Activated B cell treated with CpG ODN at 0.5 μM for 24 hours (primary cell): ENCODE measurements at regions not wholly inside any gene's neighbourhood (a gene's known extent, or its start where the extent isn't known, plus 50 kb on each side); places are given as distances from the start of the nearest gene placed in this dataset.

Source experiments
- ATAC-seq: fragments of 200-7000 bp; cut with Tn5 transposase; one replicate; pipeline ENCODE4 v1.10.0; 2021; ENCODE audit warnings: low read depth, mild to moderate bottlenecking, moderate library complexity
- CTCF ChIA-PET: fragments of 350-600 bp; sonication (Branson Sonifier 250); formaldehyde crosslinking; loops from one replicate; lab custom pipeline; 2021; ENCODE audit warnings: antibody characterized with exemption; lab: Charles Lee
- POLR2A ChIA-PET: fragments of 350-600 bp; sonication (Branson Sonifier 250); formaldehyde crosslinking; loops from one replicate; lab custom pipeline; 2021; ENCODE audit warnings: antibody characterized with exemption; lab: Charles Lee
- DNase-seq: peaks from one replicate; pipeline ENCODE4 v3.0.0; 2022
- H3K27ac Mint-ChIP-seq: one replicate; pipeline ENCODE4 v1.8.0; 2020; ENCODE audit warnings: mixed read lengths
- H3K27me3 Mint-ChIP-seq: one replicate; pipeline ENCODE4 v1.8.0; 2021; ENCODE audit warnings: mixed read lengths
- H3K36me3 Mint-ChIP-seq: one replicate; pipeline ENCODE4 v1.8.0; 2021; ENCODE audit warnings: low read depth, mixed read lengths
- H3K4me1 Mint-ChIP-seq: one replicate; pipeline ENCODE4 v1.8.0; 2021; ENCODE audit warnings: mixed read lengths
- H3K4me3 Mint-ChIP-seq: one replicate; pipeline ENCODE4 v1.8.0; 2020; ENCODE audit warnings: mild to moderate bottlenecking, mixed read lengths
- H3K9me3 Mint-ChIP-seq: one replicate; pipeline ENCODE4 v1.8.0; 2020; ENCODE audit warnings: mixed read lengths
- intact Hi-C: fragments of 100-400 bp; cut with micrococcal nuclease; formaldehyde crosslinking; loops from one replicate; pipeline ENCODE4 v1.15.1; 2024
- TF ChIP-seq, protein P1 (sequence below): fragments of 200-600 bp; IDR thresholded peaks from one replicate; pipeline ENCODE4 v1.8.0; 2022; ENCODE audit warnings: antibody characterized with exemption, mild to moderate bottlenecking

GRCh38 chr16:50444526-50444925 is 75.7 kb upstream of the BRD7 start:
- Mint-ChIP-seq H3K4me3 (no peak overlapping the region), H3K9me3 (peaks cover 13% of the 10 kb centered on the region), H3K27me3 (peaks cover 3% of the 10 kb centered on the region), H3K4me1 (no peaks in the 10 kb centered on the region), H3K27ac (no peak overlapping the region), H3K36me3 (peaks cover 2% of the 10 kb centered on the region)
- ATAC-seq (no peak), DNase-seq (no peak)
- intact Hi-C loops, result no loop called here
- ChIA-PET CTCF (no interaction called here), POLR2A (no interaction called here)
- TF ChIP-seq, protein P1, sequence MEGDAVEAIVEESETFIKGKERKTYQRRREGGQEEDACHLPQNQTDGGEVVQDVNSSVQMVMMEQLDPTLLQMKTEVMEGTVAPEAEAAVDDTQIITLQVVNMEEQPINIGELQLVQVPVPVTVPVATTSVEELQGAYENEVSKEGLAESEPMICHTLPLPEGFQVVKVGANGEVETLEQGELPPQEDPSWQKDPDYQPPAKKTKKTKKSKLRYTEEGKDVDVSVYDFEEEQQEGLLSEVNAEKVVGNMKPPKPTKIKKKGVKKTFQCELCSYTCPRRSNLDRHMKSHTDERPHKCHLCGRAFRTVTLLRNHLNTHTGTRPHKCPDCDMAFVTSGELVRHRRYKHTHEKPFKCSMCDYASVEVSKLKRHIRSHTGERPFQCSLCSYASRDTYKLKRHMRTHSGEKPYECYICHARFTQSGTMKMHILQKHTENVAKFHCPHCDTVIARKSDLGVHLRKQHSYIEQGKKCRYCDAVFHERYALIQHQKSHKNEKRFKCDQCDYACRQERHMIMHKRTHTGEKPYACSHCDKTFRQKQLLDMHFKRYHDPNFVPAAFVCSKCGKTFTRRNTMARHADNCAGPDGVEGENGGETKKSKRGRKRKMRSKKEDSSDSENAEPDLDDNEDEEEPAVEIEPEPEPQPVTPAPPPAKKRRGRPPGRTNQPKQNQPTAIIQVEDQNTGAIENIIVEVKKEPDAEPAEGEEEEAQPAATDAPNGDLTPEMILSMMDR, result no peak

DNA sequence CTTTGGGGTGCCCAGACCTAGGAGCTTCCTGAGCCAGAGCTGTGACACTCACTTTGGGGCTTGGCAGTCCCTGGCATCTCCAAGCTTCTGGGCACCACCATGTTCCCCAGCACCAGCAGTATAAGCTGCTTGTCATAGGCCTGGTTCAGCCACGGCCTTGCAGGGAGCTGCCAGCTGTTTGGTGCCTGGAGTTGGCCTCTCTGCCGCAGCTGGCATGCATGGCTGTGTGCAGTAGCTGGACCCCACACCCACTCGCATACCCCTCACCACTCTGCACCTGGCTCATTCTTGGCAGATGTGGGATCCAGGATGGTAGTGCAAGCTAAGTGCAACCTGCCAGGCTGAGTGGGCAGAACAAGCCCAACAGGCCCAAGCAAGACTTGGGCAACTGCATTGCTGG is 73.4 kb upstream of the BRD7 start:
- Mint-ChIP-seq H3K36me3 (peaks cover 2% of the 10 kb centered on the region), H3K9me3 (peaks cover 22% of the 10 kb centered on the region), H3K27me3 (no peaks in the 10 kb centered on the region), H3K4me3 (no peak overlapping the region), H3K4me1 (no peaks in the 10 kb centered on the region), H3K27ac (no peak overlapping the region)
- ChIA-PET CTCF (interaction anchor here (0.6 kb wide), 1 partner anchor 188 kb away, joined by 4 read pairs; no protein-coding TSS in a partner anchor), POLR2A (no interaction called here)
- no peak for ATAC-seq
- intact Hi-C loops, result no loop called here
- TF ChIP-seq, protein P1, result no peak
- DNase-seq, result no peak

- H3K4me3 Mint-ChIP-seq, result no peak overlapping the region
- TF ChIP-seq, protein P1, result no peak
- H3K27me3 Mint-ChIP-seq, result no peaks in the 10 kb centered on the region
- DNase-seq (no peak), ATAC-seq (no peak)
- intact Hi-C loops, result no loop called here
- CTCF ChIA-PET, result interaction anchor here (0.6 kb wide), 1 partner anchor 187 kb away, joined by 4 read pairs; no protein-coding TSS in a partner anchor
- POLR2A ChIA-PET, result no interaction called here
- no peaks in the 10 kb centered on the region for H3K4me1 Mint-ChIP-seq
- no peak overlapping the region for H3K27ac Mint-ChIP-seq
- H3K9me3 Mint-ChIP-seq, result peaks cover 22% of the 10 kb centered on the region
- H3K36me3 Mint-ChIP-seq, result peaks cover 2% of the 10 kb centered on the region
These were observed 72.8 kb upstream of the BRD7 start for GRCh38 chr16:50441486-50442157.

GRCh38 chr16:50440991-50441390 is 72.2 kb upstream of the BRD7 start:
- CTCF ChIA-PET, result no interaction called here
- DNase-seq, result no peak
- no peak overlapping the region for H3K4me3 Mint-ChIP-seq

DNA sequence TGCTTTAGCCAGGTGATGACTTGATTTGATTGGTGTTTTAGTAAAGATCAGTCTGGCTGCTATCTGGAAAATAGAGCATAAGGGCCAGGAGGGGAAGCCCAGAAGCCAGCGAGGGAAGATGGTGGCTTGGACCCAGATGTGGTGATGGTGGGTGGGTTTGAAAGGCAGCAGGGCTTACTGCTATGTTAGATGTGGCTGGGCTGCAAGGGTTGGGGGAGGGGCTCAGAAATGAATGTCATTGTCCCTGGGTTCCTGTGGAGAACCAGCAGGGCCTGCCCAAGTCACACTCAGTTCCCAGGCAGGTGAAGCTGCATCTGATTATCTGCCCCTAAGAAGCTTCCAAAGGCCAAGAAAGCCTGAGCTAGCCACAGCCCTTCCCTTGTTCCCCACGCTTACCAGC is 71.7 kb upstream of the BRD7 start:
- Mint-ChIP-seq H3K27ac (no peak overlapping the region), H3K27me3 (no peaks in the 10 kb centered on the region), H3K9me3 (peaks cover 22% of the 10 kb centered on the region), H3K4me3 (no peak overlapping the region), H3K4me1 (no peaks in the 10 kb centered on the region), H3K36me3 (peaks cover 2% of the 10 kb centered on the region)
- intact Hi-C loops, result no loop called here
- no peak for ATAC-seq
- no peak for DNase-seq
- TF ChIP-seq, protein P1, result no peak
- ChIA-PET CTCF (no interaction called here), POLR2A (no interaction called here)

More at GRCh38 chr16:50440991-50441390, 72.2 kb upstream of the BRD7 start:
- no peaks in the 10 kb centered on the region for H3K4me1 Mint-ChIP-seq
- no peak overlapping the region for H3K27ac Mint-ChIP-seq
- TF ChIP-seq, protein P1, result no peak
- H3K36me3 Mint-ChIP-seq, result peaks cover 2% of the 10 kb centered on the region
- ATAC-seq, result no peak
- intact Hi-C loops, result no loop called here
- H3K27me3 Mint-ChIP-seq, result no peaks in the 10 kb centered on the region
- peaks cover 22% of the 10 kb centered on the region for H3K9me3 Mint-ChIP-seq
- POLR2A ChIA-PET, result no interaction called here
